CD8-positive, alpha-beta memory T cell (primary cell): ENCODE measurements at regions not wholly inside any gene's neighbourhood (a gene's known extent, or its start where the extent isn't known, plus 50 kb on each side); places are given as distances from the start of the nearest gene placed in this dataset.
"Not testable (repeated sequence)": the region's sequence is repeated elsewhere in the genome, so short reads cannot be mapped to it uniquely, and the experiment has no call there.

ENCODE experiments used
- CTCF ChIA-PET: fragments of 350-600 bp; sonication (Branson Sonifier 250); formaldehyde crosslinking; loops from one replicate; lab custom pipeline; 2021; ENCODE audit warnings: antibody characterized with exemption; lab: Charles Lee
- POLR2A ChIA-PET: fragments of 350-600 bp; sonication (Branson Sonifier 250); formaldehyde crosslinking; loops from one replicate; lab custom pipeline; 2021; ENCODE audit warnings: antibody characterized with exemption; lab: Charles Lee
- DNase-seq, 5 donors: peaks; one replicate each; pipeline versions ENCODE4 v3.0.0 to v3.0.0-alpha.2; 2020 to 2022; ENCODE audit warnings: mixed read lengths in 1 of 5
- H3K27ac ChIP-seq: one replicate; pipeline ENCODE4 v1.7.0; 2013; ENCODE audit warnings: low read depth, mild to moderate bottlenecking, low read length, moderate library complexity
- H3K27me3 ChIP-seq: 2 replicates; pipeline ENCODE4 v1.7.0; 2013; ENCODE audit warnings: low read length, mild to moderate bottlenecking; ENCODE audit not compliant: insufficient read depth, poor library complexity, severe bottlenecking
- H3K36me3 ChIP-seq: 2 replicates; pipeline ENCODE4 v1.7.0; 2013; ENCODE audit warnings: mild to moderate bottlenecking, low read length, moderate library complexity; ENCODE audit not compliant: insufficient read depth
- H3K4me1 ChIP-seq: 2 replicates; pipeline ENCODE4 v1.7.0; 2013; ENCODE audit warnings: mild to moderate bottlenecking, low read length, moderate library complexity; ENCODE audit not compliant: insufficient read depth
- H3K4me3 ChIP-seq: 2 replicates; pipeline ENCODE4 v1.7.0; 2013; ENCODE audit warnings: mild to moderate bottlenecking, low read length
- H3K9me3 ChIP-seq: 2 replicates; pipeline ENCODE4 v1.7.0; 2013; ENCODE audit warnings: mild to moderate bottlenecking, low read length
- H3K27ac Mint-ChIP-seq, 8 donors: one replicate each; pipeline ENCODE4 v1.8.0; 2020 to 2021; ENCODE audit warnings: mixed read lengths in 8 of 8, mild to moderate bottlenecking in 6 of 8, inconsistent platforms in 3 of 8, moderate library complexity in 3 of 8
- H3K27me3 Mint-ChIP-seq, 2 donors: one replicate each; pipeline ENCODE4 v1.8.0; 2020 to 2021; ENCODE audit warnings: mixed read lengths in 2 of 2, mild to moderate bottlenecking in 1 of 2, moderate library complexity in 1 of 2
- H3K36me3 Mint-ChIP-seq, 3 donors: one replicate each; pipeline ENCODE4 v1.8.0; 2020 to 2021; ENCODE audit warnings: mixed read lengths in 3 of 3, inconsistent platforms in 1 of 3, mild to moderate bottlenecking in 1 of 3
- H3K4me1 Mint-ChIP-seq, 3 donors: one replicate each; pipeline ENCODE4 v1.8.0; 2020 to 2021; ENCODE audit warnings: mixed read lengths in 3 of 3, inconsistent platforms in 1 of 3, mild to moderate bottlenecking in 1 of 3
- H3K4me3 Mint-ChIP-seq, 7 donors: one replicate each; pipeline ENCODE4 v1.8.0; 2020 to 2021; ENCODE audit warnings: mixed read lengths in 7 of 7, mild to moderate bottlenecking in 6 of 7, moderate library complexity in 4 of 7, inconsistent platforms in 2 of 7
- H3K9me3 Mint-ChIP-seq, 5 donors: one replicate each; pipeline ENCODE4 v1.8.0; 2020 to 2022; ENCODE audit warnings: mixed read lengths in 5 of 5, mild to moderate bottlenecking in 3 of 5, moderate library complexity in 2 of 5, inconsistent platforms in 1 of 5

- no peak for DNase-seq
- Histone ChIP-seq H3K27ac (no peak overlapping the region), H3K4me3 (no peak overlapping the region), H3K4me1 (no peaks in the 10 kb centered on the region), H3K36me3 (no peaks in the 10 kb centered on the region), H3K27me3 (no peaks in the 10 kb centered on the region), H3K9me3 (no peaks in the 10 kb centered on the region)
- H3K27ac Mint-ChIP-seq, result no peak overlapping the region
- H3K36me3 Mint-ChIP-seq, result no peaks in the 10 kb centered on the region
- ChIA-PET POLR2A (no interaction called here), CTCF (no interaction called here)
- no peak overlapping the region for H3K4me3 Mint-ChIP-seq
- H3K4me1 Mint-ChIP-seq, result no peaks in the 10 kb centered on the region
- peaks cover 4 to 13% (median 7%) of the 10 kb centered on the region in 5 donors for H3K9me3 Mint-ChIP-seq
- no peaks in the 10 kb centered on the region for H3K27me3 Mint-ChIP-seq
These were observed 698.7 kb upstream of the ANO3 start for GRCh38 chr11:25633230-25633629.

GRCh38 chr11:25649220-25649619 lies 682.7 kb upstream of the ANO3 start:
- not testable (repeated sequence) for H3K27me3 ChIP-seq, H3K27ac ChIP-seq

GRCh38 chr11:25650319-25650718 lies 681.6 kb upstream of the ANO3 start:
- H3K36me3 Mint-ChIP-seq, result no peaks in the 10 kb centered on the region
- no peak for DNase-seq
- H3K27ac Mint-ChIP-seq, result no peak overlapping the region
- Histone ChIP-seq H3K36me3 (no peaks in the 10 kb centered on the region), H3K27ac (no peak overlapping the region), H3K4me1 (no peaks in the 10 kb centered on the region), H3K27me3 (no peaks in the 10 kb centered on the region), H3K9me3 (no peaks in the 10 kb centered on the region), H3K4me3 (no peak overlapping the region)
- ChIA-PET CTCF (no interaction called here), POLR2A (no interaction called here)
- peaks cover 2 to 17% (median 9%) of the 10 kb centered on the region in 5 donors for H3K9me3 Mint-ChIP-seq
- no peaks in the 10 kb centered on the region for H3K27me3 Mint-ChIP-seq
- H3K4me1 Mint-ChIP-seq, result no peaks in the 10 kb centered on the region
- H3K4me3 Mint-ChIP-seq, result no peak overlapping the region

More at GRCh38 chr11:25649220-25649619, 682.7 kb upstream of the ANO3 start:
- H3K4me3 Mint-ChIP-seq, H3K9me3 ChIP-seq, H3K36me3 Mint-ChIP-seq, POLR2A ChIA-PET, CTCF ChIA-PET, H3K4me3 ChIP-seq, H3K27ac Mint-ChIP-seq, H3K4me1 ChIP-seq, H3K27me3 Mint-ChIP-seq, H3K36me3 ChIP-seq, H3K4me1 Mint-ChIP-seq, DNase-seq: not testable (repeated sequence)
- H3K9me3 Mint-ChIP-seq, result peaks cover 2 to 11% (median 9%) of the 10 kb centered on the region in 5 donors

- H3K4me1 ChIP-seq, result no peaks in the 10 kb centered on the region
- ChIA-PET POLR2A (no interaction called here), CTCF (no interaction called here)
- H3K27me3 ChIP-seq, result no peaks in the 10 kb centered on the region
- Mint-ChIP-seq H3K27me3 (no peaks in the 10 kb centered on the region), H3K36me3 (no peaks in the 10 kb centered on the region), H3K4me1 (no peaks in the 10 kb centered on the region), H3K27ac (no peak overlapping the region), H3K9me3 (peaks cover 1 to 35% (median 4%) of the 10 kb centered on the region in 5 donors), H3K4me3 (no peak overlapping the region)
- no peak for DNase-seq
- H3K9me3 ChIP-seq, result no peaks in the 10 kb centered on the region
- H3K27ac ChIP-seq, result no peak overlapping the region
- H3K36me3 ChIP-seq, result no peaks in the 10 kb centered on the region
- no peak overlapping the region for H3K4me3 ChIP-seq
These were observed 676.3 kb upstream of the ANO3 start for GRCh38 chr11:25655636-25656035.

GRCh38 chr11:25658916-25659315 lies 673.0 kb upstream of the ANO3 start:
- H3K36me3 ChIP-seq, result no peaks in the 10 kb centered on the region
- H3K4me3 ChIP-seq, result no peak overlapping the region
- ChIA-PET POLR2A (no interaction called here), CTCF (no interaction called here)
- no peaks in the 10 kb centered on the region for H3K9me3 ChIP-seq
- no peaks in the 10 kb centered on the region for H3K4me1 ChIP-seq
- Mint-ChIP-seq H3K27me3 (no peaks in the 10 kb centered on the region), H3K36me3 (no peaks in the 10 kb centered on the region), H3K27ac (no peak overlapping the region), H3K9me3 (peaks cover 0 to 40% (median 7%) of the 10 kb centered on the region in 5 donors), H3K4me3 (no peak overlapping the region), H3K4me1 (no peaks in the 10 kb centered on the region)
- no peak overlapping the region for H3K27ac ChIP-seq
- DNase-seq, result no peak
- no peaks in the 10 kb centered on the region for H3K27me3 ChIP-seq

- no peak overlapping the region for H3K27ac Mint-ChIP-seq
- no peaks in the 10 kb centered on the region for H3K36me3 ChIP-seq
- POLR2A ChIA-PET, result no interaction called here
- CTCF ChIA-PET, result no interaction called here
- H3K27me3 Mint-ChIP-seq, result no peaks in the 10 kb centered on the region
- no peak for DNase-seq
- H3K4me3 Mint-ChIP-seq, result no peak overlapping the region
- H3K27ac ChIP-seq, result no peak overlapping the region
- no peaks in the 10 kb centered on the region for H3K36me3 Mint-ChIP-seq
- peaks cover 2 to 36% (median 9%) of the 10 kb centered on the region in 5 donors for H3K9me3 Mint-ChIP-seq
- no peak overlapping the region for H3K4me3 ChIP-seq
- H3K9me3 ChIP-seq, result no peaks in the 10 kb centered on the region
- H3K4me1 Mint-ChIP-seq, result no peaks in the 10 kb centered on the region
- H3K27me3 ChIP-seq, result no peaks in the 10 kb centered on the region
- no peaks in the 10 kb centered on the region for H3K4me1 ChIP-seq
These were observed 672.2 kb upstream of the ANO3 start for GRCh38 chr11:25659706-25660105.

GRCh38 chr11:25667871-25668270 lies 664.1 kb upstream of the ANO3 start:
- POLR2A ChIA-PET, result no interaction called here
- H3K9me3 ChIP-seq, result no peaks in the 10 kb centered on the region

GRCh38 chr11:25691959-25692358 lies 640.0 kb upstream of the ANO3 start:
- Histone ChIP-seq H3K4me3 (no peak overlapping the region), H3K9me3 (no peaks in the 10 kb centered on the region), H3K27ac (no peak overlapping the region), H3K4me1 (no peaks in the 10 kb centered on the region), H3K36me3 (no peaks in the 10 kb centered on the region), H3K27me3 (no peaks in the 10 kb centered on the region)
- Mint-ChIP-seq H3K4me3 (no peak overlapping the region), H3K27me3 (no peaks in the 10 kb centered on the region), H3K4me1 (no peaks in the 10 kb centered on the region), H3K36me3 (no peaks in the 10 kb centered on the region), H3K27ac (no peak overlapping the region), H3K9me3 (peaks cover 8 to 31% (median 14%) of the 10 kb centered on the region in 5 donors)
- ChIA-PET POLR2A (no interaction called here), CTCF (no interaction called here)
- DNase-seq, result no peak

More at GRCh38 chr11:25667871-25668270, 664.1 kb upstream of the ANO3 start:
- no peaks in the 10 kb centered on the region for H3K36me3 ChIP-seq
- H3K36me3 Mint-ChIP-seq, result no peaks in the 10 kb centered on the region
- H3K27ac Mint-ChIP-seq, result no peak overlapping the region
- no peaks in the 10 kb centered on the region for H3K4me1 ChIP-seq
- no peaks in the 10 kb centered on the region for H3K27me3 ChIP-seq
- peaks cover 0 to 1% of the 10 kb centered on the region in 2 donors for H3K27me3 Mint-ChIP-seq
- H3K9me3 Mint-ChIP-seq, result peaks cover 2 to 41% (median 5%) of the 10 kb centered on the region in 5 donors
- H3K4me3 ChIP-seq, result no peak overlapping the region
- no peak overlapping the region for H3K27ac ChIP-seq
- no peak overlapping the region for H3K4me3 Mint-ChIP-seq
- H3K4me1 Mint-ChIP-seq, result no peaks in the 10 kb centered on the region
- CTCF ChIA-PET, result no interaction called here
- DNase-seq, result no peak

- H3K36me3 Mint-ChIP-seq, result no peaks in the 10 kb centered on the region
- H3K27ac Mint-ChIP-seq, result no peak overlapping the region
- H3K27me3 Mint-ChIP-seq, result peaks cover 0 to 1% of the 10 kb centered on the region in 2 donors
- no peaks in the 10 kb centered on the region for H3K4me1 Mint-ChIP-seq
- Histone ChIP-seq H3K4me3 (no peak overlapping the region), H3K27ac (no peak overlapping the region), H3K4me1 (no peaks in the 10 kb centered on the region), H3K9me3 (no peaks in the 10 kb centered on the region), H3K36me3 (no peaks in the 10 kb centered on the region), H3K27me3 (no peaks in the 10 kb centered on the region)
- peaks cover 0 to 34% (median 8%) of the 10 kb centered on the region in 5 donors for H3K9me3 Mint-ChIP-seq
- POLR2A ChIA-PET, result no interaction called here
- no peak overlapping the region for H3K4me3 Mint-ChIP-seq
- DNase-seq, result no peak
- CTCF ChIA-PET, result no interaction called here
These were observed 629.5 kb upstream of the ANO3 start for GRCh38 chr11:25702417-25702816.
